Ishikawa (cell line): ENCODE measurements at regions not wholly inside any gene's neighbourhood (a gene's known extent, or its start where the extent isn't known, plus 50 kb on each side); places are given as distances from the start of the nearest gene placed in this dataset.

ENCODE experiments used
- CEBPB ChIP-seq: IDR thresholded peaks from 2 replicates; pipeline ENCODE4 v1.6.1; 2012
- CREB1 ChIP-seq: IDR thresholded peaks from 2 replicates; pipeline ENCODE4 v1.6.1; 2012; ENCODE audit warnings: low read depth
- EGR1 ChIP-seq: IDR thresholded peaks from 2 replicates; pipeline ENCODE4 v1.6.1; 2012
- EP300 ChIP-seq: IDR thresholded peaks from 2 replicates; pipeline ENCODE4 v1.6.1; 2012; ENCODE audit warnings: borderline replicate concordance
- FOXM1 ChIP-seq: IDR thresholded peaks from 2 replicates; pipeline ENCODE4 v1.6.1; 2012; ENCODE audit warnings: low read depth, borderline replicate concordance
- NFIC ChIP-seq: IDR thresholded peaks from 2 replicates; pipeline ENCODE4 v1.6.1; 2012
- RAD21 ChIP-seq: IDR thresholded peaks from 2 replicates; pipeline ENCODE4 v1.6.1; 2012; ENCODE audit warnings: low read depth
- TAF1 ChIP-seq: IDR thresholded peaks from 2 replicates; pipeline ENCODE4 v1.6.1; 2012; ENCODE audit warnings: low read depth, mild to moderate bottlenecking
- TCF12 ChIP-seq: IDR thresholded peaks from 2 replicates; pipeline ENCODE4 v1.6.1; 2012; ENCODE audit warnings: low read depth
- TEAD4 ChIP-seq: IDR thresholded peaks from 2 replicates; pipeline ENCODE4 v1.6.1; 2012
- YY1 ChIP-seq: IDR thresholded peaks from 2 replicates; pipeline ENCODE4 v1.6.1; 2012; ENCODE audit warnings: low read depth
- ZBTB7A ChIP-seq: IDR thresholded peaks from 2 replicates; pipeline ENCODE4 v1.6.1; 2012; ENCODE audit warnings: low read depth
- TF ChIP-seq, protein P1 (sequence below): IDR thresholded peaks from 2 replicates; pipeline ENCODE4 v1.6.1; 2012; ENCODE audit warnings: low read depth, mild to moderate bottlenecking
- TF ChIP-seq, protein P2 (sequence below): IDR thresholded peaks from 2 replicates; pipeline ENCODE4 v1.6.1; 2012
- TF ChIP-seq, protein P3 (sequence below): IDR thresholded peaks from 2 replicates; pipeline ENCODE4 v1.6.1; 2012

DNA sequence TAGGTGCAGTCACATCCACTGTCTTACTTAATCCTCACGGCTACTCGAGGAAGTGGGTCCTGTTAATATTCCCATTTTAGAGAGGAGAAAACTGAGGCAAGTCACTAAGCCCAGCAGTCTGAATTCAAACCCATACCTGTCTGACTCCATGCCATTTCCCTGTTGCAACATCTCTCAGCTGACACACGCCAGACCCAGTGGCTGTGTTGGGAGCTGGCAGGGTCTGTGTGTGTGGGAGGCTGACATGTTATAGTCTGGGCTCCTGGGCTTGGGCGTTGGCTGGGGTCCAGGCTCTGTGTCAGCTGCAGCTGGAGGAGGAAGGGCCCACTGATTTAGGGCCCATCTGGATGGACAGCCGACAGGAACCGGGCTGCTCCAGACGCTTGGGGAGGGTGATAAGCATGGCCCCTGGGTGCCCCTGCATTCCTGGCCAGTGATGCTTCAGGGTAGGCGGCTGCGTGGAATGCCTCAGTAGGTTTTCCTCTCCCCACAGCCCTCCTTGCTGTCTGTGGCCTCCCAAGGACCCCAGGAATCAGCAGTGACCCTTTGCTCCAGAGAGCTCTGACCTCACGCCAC lies 562.5 kb downstream of the MN1 start:
- TF ChIP-seq FOXM1, result no peak
- TF ChIP-seq, protein P1, sequence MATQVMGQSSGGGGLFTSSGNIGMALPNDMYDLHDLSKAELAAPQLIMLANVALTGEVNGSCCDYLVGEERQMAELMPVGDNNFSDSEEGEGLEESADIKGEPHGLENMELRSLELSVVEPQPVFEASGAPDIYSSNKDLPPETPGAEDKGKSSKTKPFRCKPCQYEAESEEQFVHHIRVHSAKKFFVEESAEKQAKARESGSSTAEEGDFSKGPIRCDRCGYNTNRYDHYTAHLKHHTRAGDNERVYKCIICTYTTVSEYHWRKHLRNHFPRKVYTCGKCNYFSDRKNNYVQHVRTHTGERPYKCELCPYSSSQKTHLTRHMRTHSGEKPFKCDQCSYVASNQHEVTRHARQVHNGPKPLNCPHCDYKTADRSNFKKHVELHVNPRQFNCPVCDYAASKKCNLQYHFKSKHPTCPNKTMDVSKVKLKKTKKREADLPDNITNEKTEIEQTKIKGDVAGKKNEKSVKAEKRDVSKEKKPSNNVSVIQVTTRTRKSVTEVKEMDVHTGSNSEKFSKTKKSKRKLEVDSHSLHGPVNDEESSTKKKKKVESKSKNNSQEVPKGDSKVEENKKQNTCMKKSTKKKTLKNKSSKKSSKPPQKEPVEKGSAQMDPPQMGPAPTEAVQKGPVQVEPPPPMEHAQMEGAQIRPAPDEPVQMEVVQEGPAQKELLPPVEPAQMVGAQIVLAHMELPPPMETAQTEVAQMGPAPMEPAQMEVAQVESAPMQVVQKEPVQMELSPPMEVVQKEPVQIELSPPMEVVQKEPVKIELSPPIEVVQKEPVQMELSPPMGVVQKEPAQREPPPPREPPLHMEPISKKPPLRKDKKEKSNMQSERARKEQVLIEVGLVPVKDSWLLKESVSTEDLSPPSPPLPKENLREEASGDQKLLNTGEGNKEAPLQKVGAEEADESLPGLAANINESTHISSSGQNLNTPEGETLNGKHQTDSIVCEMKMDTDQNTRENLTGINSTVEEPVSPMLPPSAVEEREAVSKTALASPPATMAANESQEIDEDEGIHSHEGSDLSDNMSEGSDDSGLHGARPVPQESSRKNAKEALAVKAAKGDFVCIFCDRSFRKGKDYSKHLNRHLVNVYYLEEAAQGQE, result no peak
- TF ChIP-seq, protein P2, sequence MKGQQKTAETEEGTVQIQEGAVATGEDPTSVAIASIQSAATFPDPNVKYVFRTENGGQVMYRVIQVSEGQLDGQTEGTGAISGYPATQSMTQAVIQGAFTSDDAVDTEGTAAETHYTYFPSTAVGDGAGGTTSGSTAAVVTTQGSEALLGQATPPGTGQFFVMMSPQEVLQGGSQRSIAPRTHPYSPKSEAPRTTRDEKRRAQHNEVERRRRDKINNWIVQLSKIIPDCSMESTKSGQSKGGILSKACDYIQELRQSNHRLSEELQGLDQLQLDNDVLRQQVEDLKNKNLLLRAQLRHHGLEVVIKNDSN, result no peak
- TF ChIP-seq YY1, result no peak
- no peak for TF ChIP-seq RAD21
- no peak for TF ChIP-seq NFIC
- TF ChIP-seq CREB1, result no peak
- no peak for TF ChIP-seq TEAD4
- no peak for TF ChIP-seq ZBTB7A
- no peak for TF ChIP-seq TAF1
- TF ChIP-seq EGR1, result no peak
- no peak for TF ChIP-seq EP300
- TF ChIP-seq CEBPB, result no peak
- TF ChIP-seq TCF12, result no peak
- TF ChIP-seq, protein P3, sequence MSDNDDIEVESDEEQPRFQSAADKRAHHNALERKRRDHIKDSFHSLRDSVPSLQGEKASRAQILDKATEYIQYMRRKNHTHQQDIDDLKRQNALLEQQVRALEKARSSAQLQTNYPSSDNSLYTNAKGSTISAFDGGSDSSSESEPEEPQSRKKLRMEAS, result no peak

DNA sequence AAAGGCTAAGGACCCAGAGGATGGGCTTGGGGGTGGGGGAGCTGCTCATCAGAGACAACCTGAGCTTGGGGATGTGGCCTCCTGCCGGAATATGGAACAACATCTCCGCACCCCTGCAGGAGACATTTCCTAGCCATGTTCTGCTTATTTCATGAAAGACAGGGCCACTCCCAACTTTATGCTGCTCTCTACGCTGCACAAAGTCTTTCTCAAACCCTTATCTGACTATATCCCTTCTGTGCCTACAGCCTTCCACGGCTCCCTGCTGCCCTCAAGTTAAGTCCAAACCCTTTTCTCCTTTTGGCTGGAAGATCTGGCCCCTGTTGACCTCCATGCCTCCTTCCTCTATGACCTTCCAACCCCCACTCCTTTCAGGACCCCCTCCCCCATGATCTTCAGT lies 562.0 kb downstream of the MN1 start:
- TF ChIP-seq FOXM1 (no peak), CREB1 (no peak), ZBTB7A (no peak)
- TF ChIP-seq, protein P2, result no peak

DNA sequence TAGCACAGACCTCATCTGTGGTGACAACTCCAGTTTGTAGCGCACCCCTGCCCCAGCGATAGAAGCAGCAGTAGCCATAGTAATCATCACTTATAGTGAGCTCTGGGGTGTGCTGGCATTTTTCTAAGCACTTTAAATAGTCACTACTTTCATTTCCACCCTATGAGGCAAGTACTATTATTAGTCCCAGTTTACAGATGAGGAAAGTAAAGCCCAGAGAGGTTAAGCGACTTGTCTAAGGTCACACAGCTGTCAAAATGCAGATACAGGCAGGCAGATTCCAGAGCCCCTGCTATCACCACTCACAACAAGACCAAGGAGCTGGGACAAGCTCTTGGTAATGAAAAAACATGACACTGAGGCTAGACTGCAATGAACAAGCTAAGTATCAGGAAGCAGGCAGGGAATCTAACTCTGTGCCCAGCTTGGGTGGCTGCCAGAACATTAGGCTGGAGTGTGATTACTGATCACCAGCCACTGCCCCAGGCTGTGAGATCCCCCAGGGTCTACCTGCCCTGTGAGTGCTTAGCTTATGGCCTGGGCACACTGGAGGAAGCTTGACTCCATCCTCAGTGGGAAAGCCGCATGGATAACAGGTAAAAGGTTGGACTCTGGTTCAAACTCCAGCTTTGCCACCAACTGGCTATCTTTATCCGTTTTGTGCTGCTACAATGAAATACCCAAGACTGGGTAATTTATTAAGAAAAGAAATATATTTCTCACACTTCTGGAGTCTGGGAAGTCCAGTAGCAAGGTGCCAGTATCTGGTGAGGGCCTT lies 561.1 kb downstream of the MN1 start:
- TF ChIP-seq CREB1 (no peak), RAD21 (no peak), NFIC (no peak), TEAD4 (no peak), EGR1 (no peak), CEBPB (no peak), EP300 (no peak), TCF12 (no peak), TAF1 (no peak)
- TF ChIP-seq, protein P2, result no peak
- TF ChIP-seq, protein P1, result no peak
- TF ChIP-seq, protein P3, result no peak

DNA sequence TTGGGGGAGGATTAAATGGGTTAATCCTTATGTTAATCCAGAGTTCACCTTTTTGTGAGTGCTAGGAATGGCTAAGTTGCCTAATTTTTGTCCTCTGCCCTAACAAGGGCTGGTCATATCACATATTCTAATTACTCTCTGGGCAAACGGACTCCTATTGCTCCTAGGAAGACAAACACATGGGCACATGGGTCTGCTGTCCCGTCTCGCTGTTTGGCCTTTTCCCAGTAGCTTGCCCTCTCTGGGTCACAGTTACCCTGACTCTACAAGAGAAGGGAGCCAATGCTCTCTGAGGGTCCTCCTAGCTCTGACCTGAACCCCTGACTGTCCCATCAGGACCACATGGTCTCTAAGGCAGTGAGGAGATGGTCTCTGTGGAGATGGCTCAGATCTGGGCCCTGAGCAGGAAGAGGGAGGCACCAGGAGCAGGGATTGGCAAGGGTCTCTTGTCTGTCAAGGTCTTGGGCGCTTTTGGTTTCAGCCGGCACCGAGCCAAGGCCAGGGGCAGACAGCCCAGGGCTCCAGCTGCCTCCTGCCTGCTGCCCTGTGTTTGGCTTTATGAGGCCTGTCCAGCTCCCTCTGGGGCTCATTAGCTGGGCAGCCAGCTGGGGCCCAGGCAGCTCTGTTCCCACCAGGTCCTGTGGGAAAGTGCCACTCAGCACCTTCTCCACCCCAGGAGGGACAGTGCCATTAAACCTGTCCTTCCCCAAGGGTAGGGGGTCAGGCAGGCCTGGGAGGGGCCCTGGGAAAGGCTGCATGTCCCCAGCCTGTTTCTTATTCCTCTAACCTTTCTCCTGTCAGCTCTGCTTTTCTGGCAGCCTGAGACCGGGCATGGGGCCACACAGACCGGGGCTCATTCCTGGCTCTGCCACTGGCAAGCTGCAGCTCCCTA lies 559.9 kb downstream of the MN1 start:
- TF ChIP-seq FOXM1 (no peak), ZBTB7A (no peak), EGR1 (no peak), EP300 (no peak), TCF12 (no peak), CREB1 (no peak), TAF1 (no peak), CEBPB (no peak), YY1 (no peak), TEAD4 (no peak), RAD21 (no peak), NFIC (no peak)
- TF ChIP-seq, protein P2, result no peak
- TF ChIP-seq, protein P1, result no peak
- TF ChIP-seq, protein P3, result no peak
